GM13977 (cell line): ENCODE measurements at regions not wholly inside any gene's neighbourhood (a gene's known extent, or its start where the extent isn't known, plus 50 kb on each side); places are given as distances from the start of the nearest gene placed in this dataset.

Experiments used
- DNase-seq: peaks from one replicate; pipeline ENCODE4 v3.0.0; 2012; ENCODE audit warnings: low spot score
- in situ Hi-C: fragments of 300-500 bp; cut with MboI; formaldehyde crosslinking; loops from one replicate; pipeline ENCODE4 v1.12.0; 2022; ENCODE audit warnings: low sequenced_read_pairs, low pct_unique_long_range_greater_than_20kb, mixed read lengths, inconsistent platforms; ENCODE audit not compliant: unreplicated experiment
- TF ChIP-seq, protein P1 (sequence below): IDR thresholded peaks from 2 replicates; pipeline ENCODE4 v1.5.1; 2012; ENCODE audit warnings: mild to moderate bottlenecking, control low read depth; ENCODE audit not compliant: insufficient read depth; ENCODE audit errors: extremely low read depth, missing control alignments

- no peak for DNase-seq
- in situ Hi-C loops, result no loop called here
- TF ChIP-seq, protein P1, sequence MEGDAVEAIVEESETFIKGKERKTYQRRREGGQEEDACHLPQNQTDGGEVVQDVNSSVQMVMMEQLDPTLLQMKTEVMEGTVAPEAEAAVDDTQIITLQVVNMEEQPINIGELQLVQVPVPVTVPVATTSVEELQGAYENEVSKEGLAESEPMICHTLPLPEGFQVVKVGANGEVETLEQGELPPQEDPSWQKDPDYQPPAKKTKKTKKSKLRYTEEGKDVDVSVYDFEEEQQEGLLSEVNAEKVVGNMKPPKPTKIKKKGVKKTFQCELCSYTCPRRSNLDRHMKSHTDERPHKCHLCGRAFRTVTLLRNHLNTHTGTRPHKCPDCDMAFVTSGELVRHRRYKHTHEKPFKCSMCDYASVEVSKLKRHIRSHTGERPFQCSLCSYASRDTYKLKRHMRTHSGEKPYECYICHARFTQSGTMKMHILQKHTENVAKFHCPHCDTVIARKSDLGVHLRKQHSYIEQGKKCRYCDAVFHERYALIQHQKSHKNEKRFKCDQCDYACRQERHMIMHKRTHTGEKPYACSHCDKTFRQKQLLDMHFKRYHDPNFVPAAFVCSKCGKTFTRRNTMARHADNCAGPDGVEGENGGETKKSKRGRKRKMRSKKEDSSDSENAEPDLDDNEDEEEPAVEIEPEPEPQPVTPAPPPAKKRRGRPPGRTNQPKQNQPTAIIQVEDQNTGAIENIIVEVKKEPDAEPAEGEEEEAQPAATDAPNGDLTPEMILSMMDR, result no peak
These were observed 89.4 kb downstream of the NKX2-1 start for GRCh38 chr14:36430662-36431084.

DNA sequence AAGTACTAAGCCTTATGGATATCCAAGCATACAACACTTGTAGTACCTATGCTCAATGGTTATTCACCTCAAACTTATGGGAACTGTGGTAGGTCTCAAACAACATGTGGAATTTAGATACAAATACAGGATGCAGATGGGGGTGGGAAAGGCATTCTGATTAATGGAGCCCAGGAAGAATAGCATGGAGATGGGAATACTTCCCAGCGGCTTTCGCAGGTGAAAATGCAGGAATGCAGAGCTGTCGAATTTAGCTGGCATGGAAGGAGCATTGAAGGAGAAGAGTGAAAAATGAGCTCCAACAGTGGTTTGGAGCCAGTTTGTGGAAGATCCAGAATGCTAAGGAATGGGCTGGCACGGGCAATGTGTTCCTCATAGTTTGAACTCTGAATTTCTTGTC is 89.9 kb downstream of the NKX2-1 start:
- in situ Hi-C loops, result no loop called here
- no peak for DNase-seq
- TF ChIP-seq, protein P1, result no peak

DNA sequence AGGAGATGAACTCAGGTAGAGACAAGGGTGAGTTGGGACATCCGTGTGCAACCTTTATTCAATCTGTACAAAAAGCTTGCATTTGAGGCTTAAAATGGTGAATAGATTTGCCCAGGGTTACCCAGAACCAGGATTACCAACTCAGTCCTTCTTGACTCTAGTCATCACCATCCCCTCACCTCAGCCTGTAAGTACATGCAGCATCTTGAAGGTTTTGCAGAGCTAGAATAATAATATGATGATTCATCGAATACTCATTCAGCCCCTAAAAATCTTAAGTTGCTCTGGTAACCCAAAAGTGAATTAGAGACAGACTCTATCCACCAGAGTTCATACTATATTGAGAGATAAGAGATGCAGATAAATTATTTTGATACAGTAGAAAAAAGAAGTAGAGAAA is 90.3 kb downstream of the NKX2-1 start:
- in situ Hi-C loops, result no loop called here
- TF ChIP-seq, protein P1, result no peak
- no peak for DNase-seq

DNA sequence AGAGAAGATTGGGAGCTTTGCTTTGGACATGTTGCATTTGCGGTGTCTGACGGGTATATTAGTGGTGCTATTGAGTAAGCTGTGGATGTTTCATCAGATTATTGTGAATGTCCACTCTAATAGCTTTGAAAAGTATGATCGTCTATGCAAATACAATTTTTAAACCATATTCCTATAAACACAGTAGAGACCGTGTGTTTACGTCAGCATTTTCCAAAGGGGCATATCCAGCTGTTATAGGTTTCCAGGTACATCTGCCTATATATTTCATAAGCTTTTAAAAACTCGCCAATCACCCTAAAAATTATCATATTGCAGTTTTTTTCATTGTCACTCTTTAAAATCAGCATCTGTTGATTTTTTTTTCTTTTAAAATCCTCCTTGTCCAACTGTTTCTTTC is 91.7 kb downstream of the NKX2-1 start:
- no peak for DNase-seq
- TF ChIP-seq, protein P1, result no peak
- in situ Hi-C loops, result no loop called here

- TF ChIP-seq, protein P1, result no peak
- in situ Hi-C loops, result no loop called here
- no peak for DNase-seq
These were observed 93.2 kb downstream of the NKX2-1 start for GRCh38 chr14:36426836-36427235.

DNA sequence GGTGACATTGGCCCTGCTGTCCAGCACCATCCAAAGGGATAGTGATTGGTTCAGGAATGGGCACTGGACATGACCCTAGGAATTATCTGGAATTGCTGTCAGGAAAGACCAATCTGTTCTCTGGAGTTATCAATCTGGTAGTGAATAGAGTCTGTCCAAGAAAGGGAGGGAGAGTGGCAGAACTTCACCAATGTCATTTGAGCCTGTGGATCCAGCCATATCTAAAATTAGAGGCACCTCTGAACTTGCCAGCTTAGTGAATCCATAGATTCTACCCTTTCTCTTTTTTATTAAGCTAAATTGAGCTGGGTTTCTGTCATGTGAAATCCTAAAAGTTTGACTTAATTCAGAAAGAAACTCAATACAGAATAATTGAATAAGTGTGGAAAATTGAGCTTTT is 93.9 kb downstream of the NKX2-1 start:
- TF ChIP-seq, protein P1, result no peak
- no peak for DNase-seq
- in situ Hi-C loops, result no loop called here
